AG04449 (cell line): ENCODE measurements at regions not wholly inside any gene's neighbourhood (a gene's known extent, or its start where the extent isn't known, plus 50 kb on each side); places are given as distances from the start of the nearest gene placed in this dataset.
"Not testable (repeated sequence)": the region's sequence is repeated elsewhere in the genome, so short reads cannot be mapped to it uniquely, and the experiment has no call there.

ENCODE experiments used
- CTCF ChIA-PET: fragments of 350-600 bp; formaldehyde crosslinking; extraction: SDS; loops from one replicate; lab custom pipeline; 2021; ENCODE audit warnings: antibody characterized with exemption; lab: Yijun Ruan, JAX
- POLR2A ChIA-PET: fragments of 400-600, 350-600 bp; formaldehyde crosslinking; extraction: SDS; loops from one replicate; lab custom pipeline; 2020; ENCODE audit warnings: antibody characterized with exemption, inconsistent platforms; lab: Yijun Ruan, JAX
- DNase-seq: peaks from one replicate; pipeline ENCODE4 v3.0.0-alpha.2; 2010; ENCODE audit warnings: low read depth, low spot score
- H3K4me3 ChIP-seq: 2 replicates; pipeline ENCODE4 v1.5.1; 2011; ENCODE audit warnings: low read depth, mild to moderate bottlenecking, control low read depth, low read length
- CTCF ChIP-seq: IDR thresholded peaks from one replicate; pipeline ENCODE4 v1.5.1; 2011; ENCODE audit warnings: mild to moderate bottlenecking, moderate library complexity, low read length, control low read depth, inconsistent platforms; ENCODE audit not compliant: insufficient read depth; ENCODE audit errors: missing control alignments

DNA sequence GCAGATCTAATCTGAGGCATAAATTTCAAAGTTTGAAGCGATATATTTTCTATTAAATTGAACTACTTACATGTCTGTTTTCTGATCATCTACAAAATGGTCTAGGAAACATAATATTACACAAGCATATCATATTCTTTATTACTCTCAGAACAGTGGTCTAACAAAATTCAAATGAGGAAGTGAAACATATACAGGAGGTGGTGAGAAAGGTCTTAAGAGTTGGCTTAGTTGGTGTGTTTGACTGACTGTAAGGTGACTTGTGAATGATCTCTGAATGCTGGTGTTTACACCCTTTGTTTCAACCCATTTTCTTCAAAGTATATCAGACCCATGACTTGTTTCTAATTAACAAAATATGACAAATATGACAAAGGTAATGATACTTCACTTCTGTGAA lies 1156.8 kb downstream of the SLC16A7 start:
- TF ChIP-seq CTCF: no peak
- DNase-seq: no peak
- POLR2A ChIA-PET: no interaction called here
- CTCF ChIA-PET: no interaction called here
- no peak overlapping the region for H3K4me3 ChIP-seq

DNA sequence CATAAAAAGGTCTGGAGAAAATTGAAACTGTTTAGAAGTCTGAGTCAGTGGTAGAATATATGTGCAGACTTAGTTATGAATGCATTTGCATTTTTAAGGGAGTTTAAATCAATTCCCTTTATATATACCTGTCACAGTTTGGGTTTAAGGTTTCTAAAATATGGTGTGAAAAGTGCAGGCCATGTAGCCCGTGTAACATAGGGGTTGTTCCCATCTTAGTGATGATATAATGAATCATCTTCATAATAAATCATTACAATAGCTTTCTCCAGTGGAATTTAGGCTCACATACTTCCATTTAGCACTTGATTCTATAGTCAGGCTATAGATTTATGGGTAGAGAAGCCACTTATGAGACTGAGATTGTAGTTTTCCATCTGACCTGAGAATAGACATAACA lies 1162.4 kb downstream of the SLC16A7 start:
- H3K4me3 ChIP-seq: no peak overlapping the region
- ChIA-PET POLR2A (no interaction called here), CTCF (interaction anchor here (0.6 kb wide), 1 partner anchor 56 kb away, joined by 4 read pairs; no protein-coding TSS in a partner anchor)
- TF ChIP-seq CTCF: no peak
- DNase-seq: no peak

DNA sequence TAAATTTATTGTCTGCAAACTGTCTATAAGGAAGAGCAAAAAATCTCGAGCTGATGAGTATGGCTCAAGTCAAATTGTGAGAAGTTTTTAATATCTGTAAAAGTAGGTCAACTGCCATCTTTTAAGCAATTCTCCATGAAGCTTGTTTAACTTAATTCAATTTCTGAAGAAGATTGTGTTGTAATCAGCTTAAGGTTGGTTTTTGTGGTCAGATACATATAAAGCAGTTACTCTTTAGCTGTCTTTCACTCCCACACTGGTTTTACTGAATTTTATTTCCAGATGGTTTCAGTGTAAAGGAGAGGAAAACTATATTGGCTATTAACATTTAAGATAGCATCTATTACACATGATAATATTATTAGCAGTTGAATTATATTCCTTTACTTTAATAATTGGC lies 1165.1 kb downstream of the SLC16A7 start:
- no peak overlapping the region for H3K4me3 ChIP-seq
- ChIA-PET CTCF (no interaction called here), POLR2A (no interaction called here)
- DNase-seq: no peak
- TF ChIP-seq CTCF: no peak

DNA sequence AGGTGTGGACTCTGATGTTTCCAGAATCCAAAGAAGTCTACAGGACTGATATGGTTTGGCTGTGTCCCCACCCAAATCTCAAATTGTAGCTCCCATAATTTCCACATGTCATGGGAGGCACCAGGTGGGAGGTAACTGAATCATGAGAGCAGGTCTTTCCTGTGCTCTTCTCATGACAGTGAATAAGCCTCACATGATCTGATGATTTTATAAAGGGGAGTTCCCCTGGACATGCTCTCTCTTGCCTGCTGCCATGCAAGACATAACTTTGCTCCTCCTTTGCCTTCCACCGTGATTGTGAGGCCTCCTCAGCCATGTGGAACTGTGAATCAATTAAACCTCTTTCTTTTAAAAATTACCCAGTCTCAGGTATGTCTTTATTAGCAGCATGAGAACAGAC lies 1205.3 kb downstream of the SLC16A7 start:
- POLR2A ChIA-PET, H3K4me3 ChIP-seq, DNase-seq, CTCF ChIA-PET: not testable (repeated sequence)

- DNase-seq: no peak
- CTCF ChIA-PET: no interaction called here
- POLR2A ChIA-PET: no interaction called here
- H3K4me3 ChIP-seq: no peak overlapping the region
- no peak for TF ChIP-seq CTCF
Observed at GRCh38 chr12:60803147-60803546, 1207.3 kb downstream of the SLC16A7 start.

DNA sequence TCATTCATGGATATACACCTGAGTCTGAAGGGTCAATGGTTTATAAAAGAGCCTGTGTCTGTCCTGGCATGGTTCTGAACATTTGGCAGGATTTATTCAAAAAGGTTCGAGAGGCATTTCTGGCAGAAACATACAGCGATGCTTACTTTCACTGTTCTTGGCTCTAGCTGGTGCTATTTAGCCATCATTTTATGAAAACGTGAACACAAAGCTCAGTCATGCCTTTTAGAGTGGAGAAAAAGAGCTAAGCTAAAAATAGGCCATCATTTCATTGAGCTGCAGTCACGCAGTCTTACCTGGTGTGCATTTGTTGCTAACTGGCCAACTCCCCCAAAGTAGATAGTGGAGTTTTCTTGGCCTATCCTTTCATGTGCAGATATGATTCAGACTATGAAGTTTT lies 1209.5 kb downstream of the SLC16A7 start:
- CTCF ChIA-PET: no interaction called here
- no peak overlapping the region for H3K4me3 ChIP-seq
- DNase-seq: no peak
- POLR2A ChIA-PET: no interaction called here
- TF ChIP-seq CTCF: no peak

DNA sequence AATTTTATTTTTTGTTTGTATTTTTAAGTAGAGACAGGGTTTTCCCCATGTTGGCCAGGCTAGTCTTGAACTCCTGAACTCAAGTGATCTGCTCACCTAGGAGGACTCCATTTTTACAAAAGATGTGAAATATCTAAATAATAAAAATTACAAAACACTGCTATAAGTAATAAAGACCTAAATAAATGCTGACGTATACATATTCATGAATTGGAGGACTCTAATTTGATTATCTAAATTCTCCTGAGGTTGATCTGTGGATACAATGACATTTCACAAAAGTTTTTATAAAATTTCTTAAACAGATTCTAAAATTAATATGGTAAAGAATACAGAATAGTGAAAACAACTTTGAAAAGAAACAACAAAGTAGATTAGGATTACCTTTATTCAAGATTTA lies 1224.0 kb downstream of the SLC16A7 start:
- DNase-seq: no peak
- TF ChIP-seq CTCF: no peak
- POLR2A ChIA-PET: no interaction called here
- H3K4me3 ChIP-seq: no peak overlapping the region
- CTCF ChIA-PET: no interaction called here
